SK-N-SH (cell line): ENCODE measurements at regions not wholly inside any gene's neighbourhood (a gene's known extent, or its start where the extent isn't known, plus 50 kb on each side); places are given as distances from the start of the nearest gene placed in this dataset.

ENCODE experiments used
- CTCF ChIA-PET: fragments of 300-600, 350-600 bp; formaldehyde crosslinking; extraction: SDS; loops from one replicate; lab custom pipeline; 2021; lab: Yijun Ruan, JAX
- POLR2A ChIA-PET: fragments of 350-600 bp; sonication (Branson Sonifier 250); formaldehyde crosslinking; extraction: SDS; loops from one replicate; lab custom pipeline; 2020; ENCODE audit warnings: antibody characterized with exemption, inconsistent platforms; lab: Yijun Ruan, JAX
- DNase-seq: peaks from one replicate; pipeline ENCODE4 v3.0.0; 2012
- H2AFZ ChIP-seq: fragments of 200-600 bp; sonication (generic); 2 replicates; pipeline ENCODE4 v1.8.1; 2016; ENCODE audit warnings: antibody characterized with exemption, mild to moderate bottlenecking, low read depth
- H3F3A ChIP-seq: fragments of 200-600 bp; sonication (generic); replicated peaks from 2 replicates; pipeline ENCODE3; 2016; ENCODE audit warnings: antibody characterized with exemption, mild to moderate bottlenecking; ENCODE audit not compliant: insufficient read depth
- H3K27ac ChIP-seq, 2 experiments: fragments of 200-500 bp in 1 of 2; fragments of 200-600 bp in 1 of 2; sonication (Bioruptor generic) in 1 of 2; sonication (generic), shearing (Covaris generic) in 1 of 2; 2 replicates each; pipeline versions ENCODE4 v1.5.1 to v1.6.1; 2014 to 2016; ENCODE audit warnings: low read depth in 2 of 2, inconsistent platforms in 1 of 2, low read length in 1 of 2, mild to moderate bottlenecking in 1 of 2, mixed read lengths in 1 of 2
- H3K27me3 ChIP-seq: fragments of 200-600 bp; sonication (generic), shearing (Covaris generic); 2 replicates; pipeline ENCODE4 v1.6.1; 2016; ENCODE audit warnings: mixed run types; ENCODE audit not compliant: insufficient read depth
- H3K36me3 ChIP-seq, 2 experiments: fragments of 200-500 bp in 1 of 2; fragments of 200-600 bp in 1 of 2; sonication (Bioruptor generic) in 1 of 2; sonication (generic) in 1 of 2; replicated peaks in 1 of 2; 2 replicates each; pipeline versions ENCODE3 to v1.5.1; 2014 to 2016; ENCODE audit warnings: low read length in 1 of 2, mild to moderate bottlenecking in 1 of 2; ENCODE audit not compliant: insufficient read depth in 2 of 2, control insufficient read depth in 1 of 2
- H3K4me1 ChIP-seq, 2 experiments: fragments of 200-500 bp in 1 of 2; fragments of 200-600 bp in 1 of 2; sonication (Bioruptor generic) in 1 of 2; sonication (generic), shearing (Covaris generic) in 1 of 2; 2 replicates each; pipeline versions ENCODE4 v1.5.1 to v1.6.1; 2014 to 2016; ENCODE audit warnings: low read depth in 1 of 2, low read length in 1 of 2, mixed run types in 1 of 2; ENCODE audit not compliant: insufficient read depth in 2 of 2, control insufficient read depth in 1 of 2
- H3K4me2 ChIP-seq: fragments of 200-600 bp; sonication (generic), shearing (Covaris generic); 2 replicates; pipeline ENCODE4 v1.6.1; 2017; ENCODE audit warnings: mixed run types
- H3K4me3 ChIP-seq, 2 experiments: fragments of 200-500 bp in 1 of 2; fragments of 200-600 bp in 1 of 2; sonication (Bioruptor generic) in 1 of 2; sonication (generic), shearing (Covaris generic) in 1 of 2; 2 replicates each; pipeline versions ENCODE4 v1.5.1 to v1.8.1; 2014 to 2016; ENCODE audit warnings: low read depth in 2 of 2, inconsistent platforms in 1 of 2, low read length in 1 of 2, mild to moderate bottlenecking in 1 of 2, mixed read lengths in 1 of 2, moderate library complexity in 1 of 2
- H3K79me2 ChIP-seq: fragments of 200-600 bp; sonication (generic); 2 replicates; pipeline ENCODE4 v1.8.1; 2017; ENCODE audit warnings: mild to moderate bottlenecking; ENCODE audit not compliant: insufficient read depth
- H3K9ac ChIP-seq: fragments of 200-600 bp; sonication (generic); 2 replicates; pipeline ENCODE4 v1.6.1; 2017; ENCODE audit warnings: mixed run types
- H3K9me2 ChIP-seq: fragments of 200-600 bp; sonication (generic); 2 replicates; pipeline ENCODE4 v1.6.1; 2017; ENCODE audit warnings: mixed run types
- H3K9me3 ChIP-seq: fragments of 200-600 bp; sonication (generic); 2 replicates; pipeline ENCODE4 v1.6.1; 2017; ENCODE audit warnings: mixed run types, mild to moderate bottlenecking, moderate library complexity
- H4K20me1 ChIP-seq: fragments of 200-600 bp; sonication (generic); 2 replicates; pipeline ENCODE4 v1.6.1; 2017; ENCODE audit warnings: mild to moderate bottlenecking, mixed run types; ENCODE audit not compliant: insufficient read depth
- ELF1 ChIP-seq: IDR thresholded peaks from 2 replicates; pipeline ENCODE4 v1.4.0; 2012
- GATA2 ChIP-seq: sonication (generic); formaldehyde crosslinking; IDR thresholded peaks from 2 replicates; pipeline ENCODE4 v1.5.0; 2020; ENCODE audit warnings: mild to moderate bottlenecking, missing genetic modification reagents
- JUND ChIP-seq: IDR thresholded peaks from 2 replicates; pipeline ENCODE4 v1.4.0; 2012
- MEF2A ChIP-seq: IDR thresholded peaks from 2 replicates; pipeline ENCODE4 v1.4.0; 2012; ENCODE audit warnings: low read depth, borderline replicate concordance
- MXI1 ChIP-seq: IDR thresholded peaks from 2 replicates; pipeline ENCODE4 v1.6.1; 2012; ENCODE audit warnings: mild to moderate bottlenecking, low read depth, low read length, improper control_type of control experiment
- NRF1 ChIP-seq: IDR thresholded peaks from 2 replicates; pipeline ENCODE4 v1.6.1; 2012; ENCODE audit warnings: low read depth, mild to moderate bottlenecking, low read length
- RCOR1 ChIP-seq: fragments of 150-350 bp; IDR thresholded peaks from 2 replicates; pipeline ENCODE4 v1.6.1; 2017; ENCODE audit warnings: antibody characterized with exemption, low read length
- RFX5 ChIP-seq: IDR thresholded peaks from 2 replicates; pipeline ENCODE4 v1.6.1; 2012; ENCODE audit warnings: mild to moderate bottlenecking, improper control_type of control experiment, low read length
- SMC3 ChIP-seq: IDR thresholded peaks from 2 replicates; pipeline ENCODE4 v1.6.1; 2012; ENCODE audit warnings: low read depth, low read length, improper control_type of control experiment
- TAF1 ChIP-seq: IDR thresholded peaks from 2 replicates; pipeline ENCODE4 v1.6.1; 2012; ENCODE audit warnings: low read depth, mild to moderate bottlenecking, low read length, moderate library complexity, borderline replicate concordance
- TCF12 ChIP-seq: IDR thresholded peaks from 2 replicates; pipeline ENCODE4 v1.4.0; 2012
- WGBS: methylation state at CpG from one replicate; pipeline ENCODE4 v1.1.6; 2017; ENCODE audit warnings: low lambda C conversion rate; 5-methylcytosine and 5-hydroxymethylcytosine counted together
- TF ChIP-seq, protein P1 (sequence below): IDR thresholded peaks from 2 replicates; pipeline ENCODE4 v1.4.0; 2012; ENCODE audit warnings: low read depth, borderline replicate concordance
- TF ChIP-seq, protein P2 (sequence below): IDR thresholded peaks from 2 replicates; pipeline ENCODE4 v1.6.1; 2012; ENCODE audit warnings: mild to moderate bottlenecking, low read depth, low read length, moderate library complexity
- TF ChIP-seq, protein P3 (sequence below): IDR thresholded peaks from 2 replicates; pipeline ENCODE4 v1.4.0; 2012; ENCODE audit warnings: low read depth
- TF ChIP-seq, protein P4 (sequence below): IDR thresholded peaks from 2 replicates; pipeline ENCODE4 v1.4.0; 2012; ENCODE audit warnings: low read depth, borderline replicate concordance
- TF ChIP-seq, protein P5 (sequence below): fragments of 150-350 bp; IDR thresholded peaks from 2 replicates; pipeline ENCODE4 v1.6.1; 2016; ENCODE audit warnings: mild to moderate bottlenecking, low read depth, low read length

DNA sequence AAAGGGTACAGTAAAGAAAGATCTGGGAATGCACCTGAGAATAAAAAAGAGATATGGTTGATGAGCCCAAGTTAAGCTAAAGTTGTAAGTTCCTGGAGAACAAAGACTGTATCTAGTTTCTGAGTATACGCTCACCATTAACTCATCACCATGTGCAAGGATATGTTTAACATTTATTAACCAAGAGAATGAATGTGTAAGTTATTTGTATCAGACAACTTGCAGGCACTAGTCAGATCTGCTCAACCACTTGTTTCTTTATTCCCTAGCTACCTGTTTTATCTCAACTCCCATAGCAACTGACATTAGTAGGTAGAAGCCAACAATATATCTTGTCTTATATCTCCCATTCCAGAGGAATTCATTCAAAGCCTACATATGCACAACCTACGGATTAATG, 74.9 kb upstream of the KCNA4 start:
- Histone ChIP-seq H3K9me2 (no peaks in the 10 kb centered on the region; the same call in 1 of the 2 replicates), H3K9ac (no peak overlapping the region), H3K36me3 (no peaks in the 10 kb centered on the region), H2AFZ (no peak overlapping the region), H3K4me1 (no peaks in the 10 kb centered on the region), H3K4me3 (no peak overlapping the region), H3K27ac (no peak overlapping the region), H3K9me3 (no peaks in the 10 kb centered on the region), H3K79me2 (no peaks in the 10 kb centered on the region), H3F3A (no peaks in the 10 kb centered on the region), H4K20me1 (no peaks in the 10 kb centered on the region), H3K27me3 (no peaks in the 10 kb centered on the region), H3K4me2 (no peak overlapping the region)
- CTCF ChIA-PET, result no interaction called here
- TF ChIP-seq MXI1 (no peak), NRF1 (no peak), MEF2A (no peak), GATA2 (CRISPR knock-in tag) (no peak), JUND (no peak)
- TF ChIP-seq, protein P1, sequence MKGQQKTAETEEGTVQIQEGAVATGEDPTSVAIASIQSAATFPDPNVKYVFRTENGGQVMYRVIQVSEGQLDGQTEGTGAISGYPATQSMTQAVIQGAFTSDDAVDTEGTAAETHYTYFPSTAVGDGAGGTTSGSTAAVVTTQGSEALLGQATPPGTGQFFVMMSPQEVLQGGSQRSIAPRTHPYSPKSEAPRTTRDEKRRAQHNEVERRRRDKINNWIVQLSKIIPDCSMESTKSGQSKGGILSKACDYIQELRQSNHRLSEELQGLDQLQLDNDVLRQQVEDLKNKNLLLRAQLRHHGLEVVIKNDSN, result no peak
- TF ChIP-seq, protein P2, sequence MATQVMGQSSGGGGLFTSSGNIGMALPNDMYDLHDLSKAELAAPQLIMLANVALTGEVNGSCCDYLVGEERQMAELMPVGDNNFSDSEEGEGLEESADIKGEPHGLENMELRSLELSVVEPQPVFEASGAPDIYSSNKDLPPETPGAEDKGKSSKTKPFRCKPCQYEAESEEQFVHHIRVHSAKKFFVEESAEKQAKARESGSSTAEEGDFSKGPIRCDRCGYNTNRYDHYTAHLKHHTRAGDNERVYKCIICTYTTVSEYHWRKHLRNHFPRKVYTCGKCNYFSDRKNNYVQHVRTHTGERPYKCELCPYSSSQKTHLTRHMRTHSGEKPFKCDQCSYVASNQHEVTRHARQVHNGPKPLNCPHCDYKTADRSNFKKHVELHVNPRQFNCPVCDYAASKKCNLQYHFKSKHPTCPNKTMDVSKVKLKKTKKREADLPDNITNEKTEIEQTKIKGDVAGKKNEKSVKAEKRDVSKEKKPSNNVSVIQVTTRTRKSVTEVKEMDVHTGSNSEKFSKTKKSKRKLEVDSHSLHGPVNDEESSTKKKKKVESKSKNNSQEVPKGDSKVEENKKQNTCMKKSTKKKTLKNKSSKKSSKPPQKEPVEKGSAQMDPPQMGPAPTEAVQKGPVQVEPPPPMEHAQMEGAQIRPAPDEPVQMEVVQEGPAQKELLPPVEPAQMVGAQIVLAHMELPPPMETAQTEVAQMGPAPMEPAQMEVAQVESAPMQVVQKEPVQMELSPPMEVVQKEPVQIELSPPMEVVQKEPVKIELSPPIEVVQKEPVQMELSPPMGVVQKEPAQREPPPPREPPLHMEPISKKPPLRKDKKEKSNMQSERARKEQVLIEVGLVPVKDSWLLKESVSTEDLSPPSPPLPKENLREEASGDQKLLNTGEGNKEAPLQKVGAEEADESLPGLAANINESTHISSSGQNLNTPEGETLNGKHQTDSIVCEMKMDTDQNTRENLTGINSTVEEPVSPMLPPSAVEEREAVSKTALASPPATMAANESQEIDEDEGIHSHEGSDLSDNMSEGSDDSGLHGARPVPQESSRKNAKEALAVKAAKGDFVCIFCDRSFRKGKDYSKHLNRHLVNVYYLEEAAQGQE, result no peak
- TF ChIP-seq, protein P3, sequence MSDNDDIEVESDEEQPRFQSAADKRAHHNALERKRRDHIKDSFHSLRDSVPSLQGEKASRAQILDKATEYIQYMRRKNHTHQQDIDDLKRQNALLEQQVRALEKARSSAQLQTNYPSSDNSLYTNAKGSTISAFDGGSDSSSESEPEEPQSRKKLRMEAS, result no peak
- DNase-seq, result no peak
- 23% methylated on average over 2 of the region's 2 CpGs for WGBS
- POLR2A ChIA-PET, result no interaction called here

DNA sequence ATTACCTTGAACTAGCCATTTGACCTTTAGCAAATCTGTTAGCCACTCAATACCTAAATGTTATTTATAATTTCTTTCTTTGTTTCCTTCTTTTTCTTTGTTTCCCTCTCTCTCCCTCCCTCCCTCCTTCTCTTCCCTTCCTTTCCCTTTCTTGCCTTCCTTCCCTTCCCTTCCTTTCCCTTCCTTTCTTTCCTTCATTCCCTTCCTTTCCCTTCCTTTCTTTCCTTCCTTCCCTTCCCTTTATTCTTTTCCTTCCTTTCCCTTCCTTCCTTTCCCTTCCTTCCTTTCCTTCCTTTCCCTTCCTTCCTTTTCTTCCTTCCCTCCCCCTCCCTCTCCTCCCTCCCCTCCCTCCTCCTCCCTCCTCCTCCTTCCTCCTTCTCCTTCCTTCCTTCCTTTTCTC, 75.7 kb upstream of the KCNA4 start:
- TF ChIP-seq TCF12 (no peak), TAF1 (no peak), NRF1 (no peak), SMC3 (no peak), ELF1 (no peak), RCOR1 (no peak), RFX5 (no peak), JUND (no peak)
- TF ChIP-seq, protein P4, sequence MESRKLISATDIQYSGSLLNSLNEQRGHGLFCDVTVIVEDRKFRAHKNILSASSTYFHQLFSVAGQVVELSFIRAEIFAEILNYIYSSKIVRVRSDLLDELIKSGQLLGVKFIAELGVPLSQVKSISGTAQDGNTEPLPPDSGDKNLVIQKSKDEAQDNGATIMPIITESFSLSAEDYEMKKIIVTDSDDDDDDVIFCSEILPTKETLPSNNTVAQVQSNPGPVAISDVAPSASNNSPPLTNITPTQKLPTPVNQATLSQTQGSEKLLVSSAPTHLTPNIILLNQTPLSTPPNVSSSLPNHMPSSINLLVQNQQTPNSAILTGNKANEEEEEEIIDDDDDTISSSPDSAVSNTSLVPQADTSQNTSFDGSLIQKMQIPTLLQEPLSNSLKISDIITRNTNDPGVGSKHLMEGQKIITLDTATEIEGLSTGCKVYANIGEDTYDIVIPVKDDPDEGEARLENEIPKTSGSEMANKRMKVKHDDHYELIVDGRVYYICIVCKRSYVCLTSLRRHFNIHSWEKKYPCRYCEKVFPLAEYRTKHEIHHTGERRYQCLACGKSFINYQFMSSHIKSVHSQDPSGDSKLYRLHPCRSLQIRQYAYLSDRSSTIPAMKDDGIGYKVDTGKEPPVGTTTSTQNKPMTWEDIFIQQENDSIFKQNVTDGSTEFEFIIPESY, result no peak
- TF ChIP-seq, protein P5, sequence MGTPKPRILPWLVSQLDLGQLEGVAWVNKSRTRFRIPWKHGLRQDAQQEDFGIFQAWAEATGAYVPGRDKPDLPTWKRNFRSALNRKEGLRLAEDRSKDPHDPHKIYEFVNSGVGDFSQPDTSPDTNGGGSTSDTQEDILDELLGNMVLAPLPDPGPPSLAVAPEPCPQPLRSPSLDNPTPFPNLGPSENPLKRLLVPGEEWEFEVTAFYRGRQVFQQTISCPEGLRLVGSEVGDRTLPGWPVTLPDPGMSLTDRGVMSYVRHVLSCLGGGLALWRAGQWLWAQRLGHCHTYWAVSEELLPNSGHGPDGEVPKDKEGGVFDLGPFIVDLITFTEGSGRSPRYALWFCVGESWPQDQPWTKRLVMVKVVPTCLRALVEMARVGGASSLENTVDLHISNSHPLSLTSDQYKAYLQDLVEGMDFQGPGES, result no peak
- TF ChIP-seq, protein P2, result no peak
- no peak for DNase-seq
- Histone ChIP-seq H3K4me1 (no peaks in the 10 kb centered on the region), H4K20me1 (no peaks in the 10 kb centered on the region), H3F3A (no peaks in the 10 kb centered on the region), H3K27ac (no peak overlapping the region), H3K4me3 (no peak overlapping the region), H3K36me3 (no peaks in the 10 kb centered on the region), H3K9me2 (no peaks in the 10 kb centered on the region; the same call in 1 of the 2 replicates), H3K27me3 (no peaks in the 10 kb centered on the region), H3K4me2 (no peak overlapping the region), H3K9me3 (no peaks in the 10 kb centered on the region), H2AFZ (no peak overlapping the region), H3K79me2 (no peaks in the 10 kb centered on the region), H3K9ac (no peak overlapping the region)
- POLR2A ChIA-PET, result no interaction called here
- CTCF ChIA-PET, result no interaction called here
